HG03520 (cell line): ENCODE measurements at regions not wholly inside any gene's neighbourhood (a gene's known extent, or its start where the extent isn't known, plus 50 kb on each side); places are given as distances from the start of the nearest gene placed in this dataset.

Experiments used
- ATAC-seq: cut with Tn5 transposase; IDR thresholded peaks from one replicate; pipeline ENCODE4 v1.9.1; 2021; ENCODE audit warnings: mild to moderate bottlenecking, moderate library complexity; ENCODE audit not compliant: unreplicated experiment

- no peak for ATAC-seq
Measured at GRCh38 chr1:168958562-168959289, 147.8 kb upstream of the ATP1B1 start.

GRCh38 chr1:168959382-168959781 lies 147.1 kb upstream of the ATP1B1 start:
- no peak for ATAC-seq

GRCh38 chr1:168960114-168960513 lies 146.4 kb upstream of the ATP1B1 start:
- no peak for ATAC-seq

- ATAC-seq, result no peak
Measured at GRCh38 chr1:168960595-168960994, 145.9 kb upstream of the ATP1B1 start.

- no peak for ATAC-seq
Measured at GRCh38 chr1:168963601-168964000, 142.9 kb upstream of the ATP1B1 start.

GRCh38 chr1:168964478-168964877 lies 142.0 kb upstream of the ATP1B1 start:
- ATAC-seq, result no peak

- no peak for ATAC-seq
Measured at GRCh38 chr1:168966217-168966616, 140.3 kb upstream of the ATP1B1 start.

GRCh38 chr1:168966636-168967035 lies 139.9 kb upstream of the ATP1B1 start:
- no peak for ATAC-seq

GRCh38 chr1:168970926-168971659 lies 135.4 kb upstream of the ATP1B1 start:
- no peak for ATAC-seq

GRCh38 chr1:168972225-168972624 lies 134.3 kb upstream of the ATP1B1 start:
- ATAC-seq, result no peak

- ATAC-seq, result no peak
Measured at GRCh38 chr1:168972887-168973286, 133.6 kb upstream of the ATP1B1 start.

- ATAC-seq, result no peak
Measured at GRCh38 chr1:168974117-168974516, 132.4 kb upstream of the ATP1B1 start.

GRCh38 chr1:168974611-168975010 lies 131.9 kb upstream of the ATP1B1 start:
- ATAC-seq, result no peak

GRCh38 chr1:168976267-168976666 lies 130.2 kb upstream of the ATP1B1 start:
- ATAC-seq, result no peak

- no peak for ATAC-seq
Measured at GRCh38 chr1:168977618-168978017, 128.9 kb upstream of the ATP1B1 start.

GRCh38 chr1:168979276-168979675 lies 127.2 kb upstream of the ATP1B1 start:
- no peak for ATAC-seq

GRCh38 chr1:168980180-168980579 lies 126.3 kb upstream of the ATP1B1 start:
- no peak for ATAC-seq

- ATAC-seq, result no peak
Measured at GRCh38 chr1:168980656-168981055, 125.8 kb upstream of the ATP1B1 start.

GRCh38 chr1:168982778-168983177 lies 123.7 kb upstream of the ATP1B1 start:
- ATAC-seq, result no peak

- no peak for ATAC-seq
Measured at GRCh38 chr1:168987330-168987729, 119.2 kb upstream of the ATP1B1 start.

- no peak for ATAC-seq
Measured at GRCh38 chr1:168987923-168988322, 118.6 kb upstream of the ATP1B1 start.

GRCh38 chr1:168989985-168990384 lies 116.5 kb upstream of the ATP1B1 start:
- no peak for ATAC-seq
